ENCODE measurements at regions not wholly inside any gene's neighbourhood (a gene's known extent, or its start where the extent isn't known, plus 50 kb on each side); places are given as distances from the start of the nearest gene placed in this dataset.

- DNase-seq (ENCODE audit: low spot score): no peak
- intact Hi-C loops (cut with DNase I): no loop called here
Measured at GRCh38 chr11:95695181-95695580, 94.4 kb downstream of the FAM76B start.

GRCh38 chr11:95693298-95693697 is 96.3 kb downstream of the FAM76B start:
- intact Hi-C loops (cut with DNase I): no loop called here
- no peak for DNase-seq (ENCODE audit: low spot score)

DNA sequence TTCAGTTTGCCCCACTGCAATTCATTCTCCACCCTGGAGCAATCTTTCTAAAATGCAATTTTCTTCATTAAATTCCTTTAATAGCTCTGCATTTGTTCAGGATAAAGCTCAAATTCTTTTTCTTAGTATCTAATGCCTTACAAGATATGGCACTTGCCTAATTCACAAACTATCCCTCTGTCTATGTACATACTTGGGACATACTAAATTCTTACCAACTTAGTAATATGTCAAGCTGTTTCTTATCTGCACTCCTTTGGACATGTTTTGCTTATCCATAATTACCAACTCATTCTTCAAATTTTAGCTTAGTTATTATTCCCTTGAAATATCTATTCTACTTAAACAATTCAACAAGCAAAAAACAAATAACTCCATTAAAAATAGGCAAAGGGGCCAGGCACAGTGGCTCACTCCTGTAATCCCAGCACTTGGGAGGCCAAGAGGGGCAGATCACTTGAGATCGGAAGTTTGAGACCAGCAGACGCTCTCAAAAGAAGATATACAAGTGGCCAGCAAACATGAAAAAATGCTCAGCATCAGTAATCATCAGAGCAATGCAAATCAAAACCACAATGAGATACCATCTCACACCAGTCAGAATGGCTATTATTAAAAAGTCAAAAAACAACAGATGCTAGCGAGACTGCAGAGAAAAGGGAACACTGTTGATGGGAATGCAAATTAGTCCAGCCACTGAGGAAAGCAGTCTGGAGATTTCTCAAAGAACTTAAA is 96.9 kb downstream of the FAM76B start:
- intact Hi-C loops (cut with DNase I): no loop called here
- no peak for DNase-seq (ENCODE audit: low spot score)

DNA sequence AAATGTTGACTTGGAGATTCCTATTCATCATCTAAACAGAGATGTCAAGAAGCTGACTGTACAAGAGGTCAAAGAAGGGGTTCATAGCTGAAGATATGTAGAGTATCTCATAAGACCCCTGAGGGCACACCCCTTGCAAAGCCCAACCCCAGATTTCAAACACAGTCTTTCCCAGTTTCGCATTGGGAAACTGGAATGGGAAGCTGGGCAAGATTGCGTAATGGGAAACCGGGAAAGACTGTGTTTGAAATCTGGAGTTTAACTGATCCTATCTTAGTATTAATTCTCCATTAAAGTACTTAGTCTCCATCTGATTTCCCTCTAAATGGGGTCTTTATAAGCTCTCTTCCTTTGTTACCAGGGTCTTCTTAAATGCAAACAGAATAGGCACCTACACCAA is 99.5 kb downstream of the FAM76B start:
- DNase-seq (ENCODE audit: low spot score): no peak
- intact Hi-C loops (cut with DNase I): no loop called here

DNA sequence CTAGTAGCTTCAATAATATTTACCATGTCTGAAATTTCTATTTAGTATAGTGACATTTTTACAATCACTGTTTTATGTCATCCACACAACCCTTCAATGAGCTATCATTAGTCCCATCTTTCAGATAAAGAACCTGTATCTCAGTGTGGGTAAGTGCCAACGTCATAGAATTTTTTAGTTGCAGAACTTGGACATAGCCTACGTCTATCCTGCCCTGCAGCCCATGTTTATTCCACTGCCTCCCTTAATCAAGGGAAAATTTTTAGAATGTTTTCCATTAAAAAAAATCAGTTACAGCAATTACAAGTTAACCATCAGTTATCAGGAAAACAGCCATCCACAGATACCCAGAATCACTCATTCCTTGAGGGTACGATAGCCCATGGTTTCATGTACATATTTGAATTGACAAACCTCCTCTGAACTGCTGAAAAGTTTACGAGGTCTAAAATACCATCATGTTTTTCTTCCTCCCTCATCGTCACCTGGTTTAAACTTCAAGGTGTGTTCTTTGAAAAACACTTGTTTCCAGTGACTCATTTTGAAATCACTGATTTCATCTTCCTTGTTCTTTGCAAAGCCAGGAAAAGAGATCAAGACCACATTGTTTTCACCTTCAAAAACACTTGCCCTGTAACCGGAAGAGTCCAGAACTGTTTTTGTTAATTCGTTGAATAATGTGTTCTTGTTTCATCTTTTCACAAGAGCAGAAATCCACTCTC is 100.9 kb downstream of the FAM76B start:
- no peak for DNase-seq (ENCODE audit: low spot score)

DNA sequence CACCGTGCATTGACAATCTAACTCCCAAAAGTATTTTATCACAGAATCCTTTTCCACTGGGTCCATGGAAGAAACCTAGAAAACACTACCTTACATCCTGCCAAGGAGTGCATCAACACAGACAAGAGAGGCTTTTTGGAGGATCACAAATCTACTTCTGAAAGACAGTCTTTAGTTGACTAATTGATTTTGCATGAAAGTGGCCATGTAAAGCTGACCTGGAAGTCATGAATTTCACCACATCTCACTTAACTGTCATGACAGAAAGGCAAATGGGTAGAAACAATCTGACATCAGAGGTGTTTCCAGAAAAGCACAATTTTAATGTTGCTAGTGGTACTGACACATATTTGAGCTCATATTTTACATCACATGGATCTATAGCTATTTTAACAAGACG is 101.6 kb downstream of the FAM76B start:
- intact Hi-C loops (cut with DNase I): no loop called here

More for the DNA sequence above, 100.9 kb downstream of the FAM76B start:
- intact Hi-C loops (cut with DNase I): no loop called here

GRCh38 chr11:95686265-95686664 is 103.3 kb downstream of the FAM76B start:
- no peak for DNase-seq (ENCODE audit: low spot score)
- intact Hi-C loops (cut with DNase I): no loop called here

More for the DNA sequence above, 101.6 kb downstream of the FAM76B start:
- DNase-seq (ENCODE audit: low spot score): no peak

- intact Hi-C loops (cut with DNase I): no loop called here
Measured at GRCh38 chr11:95684701-95685100, 104.9 kb downstream of the FAM76B start.

DNA sequence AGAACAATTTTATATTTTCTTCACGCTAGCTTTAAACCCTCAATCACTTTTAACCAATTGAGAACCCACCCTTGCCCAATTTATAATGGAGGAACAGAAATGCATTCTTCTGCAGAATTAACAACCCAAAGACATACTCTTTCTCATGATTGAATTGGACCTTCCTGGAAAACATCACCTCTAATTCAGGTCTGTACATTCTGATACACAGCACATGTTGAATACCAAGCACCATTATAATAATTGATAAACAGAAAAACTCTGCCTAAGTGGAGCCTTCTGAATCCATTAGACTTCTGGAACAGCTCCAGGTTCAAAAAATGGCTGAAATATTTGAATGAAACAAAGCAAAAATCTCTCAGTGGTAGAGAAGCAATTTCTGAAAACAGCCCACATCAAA is 105.4 kb downstream of the FAM76B start:
- DNase-seq (ENCODE audit: low spot score): no peak
- intact Hi-C loops (cut with DNase I): no loop called here

More at GRCh38 chr11:95684701-95685100, 104.9 kb downstream of the FAM76B start:
- no peak for DNase-seq (ENCODE audit: low spot score)

GRCh38 chr11:95682552-95682951 is 107.0 kb downstream of the FAM76B start:
- no peak for DNase-seq (ENCODE audit: low spot score)
- intact Hi-C loops (cut with DNase I): no loop called here

GRCh38 chr11:95680169-95680929 is 109.2 kb downstream of the FAM76B start:
- intact Hi-C loops (cut with DNase I): no loop called here
- DNase-seq (ENCODE audit: low spot score): no peak

GRCh38 chr11:95678988-95679387 is 110.6 kb downstream of the FAM76B start:
- DNase-seq (ENCODE audit: low spot score): no peak
- intact Hi-C loops (cut with DNase I): no loop called here

GRCh38 chr11:95676308-95676707 is 113.3 kb downstream of the FAM76B start:
- intact Hi-C loops (cut with DNase I): no loop called here
- DNase-seq (ENCODE audit: low spot score): no peak

DNA sequence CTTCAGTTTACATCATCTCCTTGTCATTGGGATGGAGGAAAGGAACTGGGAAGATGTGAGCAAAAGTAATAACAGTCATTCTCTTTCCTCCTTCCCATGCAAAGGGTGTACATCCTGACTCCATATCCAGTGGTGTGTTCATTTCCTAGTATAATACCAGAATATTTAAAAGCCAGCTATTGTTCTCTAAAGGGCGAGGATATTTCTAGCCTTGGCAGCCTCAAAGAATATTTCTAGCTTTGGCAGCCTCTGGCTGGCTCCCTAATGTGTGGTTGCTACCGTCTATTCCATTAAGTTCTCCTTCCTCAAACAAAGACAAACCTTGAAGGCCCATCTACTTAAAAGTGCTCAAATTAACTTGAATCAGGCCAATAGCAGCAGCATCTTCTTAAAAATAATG is 114.0 kb downstream of the FAM76B start:
- intact Hi-C loops (cut with DNase I): no loop called here
- DNase-seq (ENCODE audit: low spot score): no peak

- DNase-seq (ENCODE audit: low spot score): no peak
- intact Hi-C loops (cut with DNase I): no loop called here
Measured at GRCh38 chr11:95674657-95675358, 114.8 kb downstream of the FAM76B start.

DNA sequence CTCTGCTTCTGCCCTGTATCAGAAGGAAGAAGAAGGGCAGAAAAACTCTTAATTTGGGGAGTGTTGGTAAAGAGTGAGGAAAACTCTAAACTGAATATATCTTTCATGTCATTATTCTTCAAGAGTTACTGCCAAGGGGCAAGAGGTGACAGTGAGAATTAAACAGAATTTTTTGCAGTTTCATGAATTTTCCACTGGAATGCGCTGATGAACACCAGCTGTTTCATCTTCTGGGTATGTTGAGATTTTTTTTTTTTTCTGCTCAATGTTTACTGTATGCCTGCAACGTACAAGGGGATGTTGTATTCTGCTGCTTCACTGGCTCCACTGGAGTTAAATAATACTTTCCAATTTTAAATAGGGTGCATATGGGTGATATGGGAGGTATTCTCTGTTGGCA is 117.8 kb downstream of the FAM76B start:
- intact Hi-C loops (cut with DNase I): no loop called here

DNA sequence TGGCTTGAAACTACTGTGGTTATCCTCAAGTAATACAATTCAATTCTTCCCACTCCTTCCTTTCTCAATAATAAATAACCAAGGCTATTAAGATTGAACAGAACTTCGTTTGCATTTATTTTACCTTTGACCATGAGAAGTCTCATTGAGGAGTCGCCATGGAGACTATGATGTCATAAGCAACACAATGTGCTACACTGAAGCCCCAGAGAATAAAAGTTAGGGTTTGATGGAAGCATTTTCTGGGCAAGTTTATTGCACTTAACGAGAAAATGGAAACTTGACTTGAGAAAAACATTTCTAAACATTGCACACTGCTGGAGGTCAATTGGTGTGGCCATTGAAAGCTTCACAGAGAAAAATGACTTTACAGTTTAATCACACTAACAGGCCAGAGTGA is 121.5 kb downstream of the FAM76B start:
- DNase-seq (ENCODE audit: low spot score): no peak
- intact Hi-C loops (cut with DNase I): no loop called here

More for the DNA sequence above, 117.8 kb downstream of the FAM76B start:
- no peak for DNase-seq (ENCODE audit: low spot score)

DNA sequence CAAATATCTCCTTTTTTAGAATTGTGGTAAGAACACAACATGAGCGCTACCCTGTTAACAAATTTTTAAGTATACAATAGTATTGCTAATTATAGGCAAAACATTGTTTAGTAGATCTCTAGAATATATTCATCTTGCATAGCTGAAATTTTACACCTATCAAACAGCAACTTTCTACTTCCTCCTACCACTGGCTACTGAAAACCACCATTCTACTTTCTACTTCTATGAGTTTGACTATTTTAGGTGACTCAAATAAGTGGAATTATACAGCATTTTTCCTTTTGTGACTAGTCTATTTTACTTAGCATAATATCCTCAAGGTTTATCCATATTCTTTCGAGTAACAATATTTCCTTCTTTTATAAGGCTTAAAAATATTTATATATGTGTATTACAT is 128.4 kb downstream of the FAM76B start:
- DNase-seq (ENCODE audit: low spot score): no peak
- intact Hi-C loops (cut with DNase I): no loop called here

GRCh38 chr11:95660038-95660437 is 129.5 kb downstream of the FAM76B start:
- intact Hi-C loops (cut with DNase I): no loop called here
- DNase-seq (ENCODE audit: low spot score): no peak

DNA sequence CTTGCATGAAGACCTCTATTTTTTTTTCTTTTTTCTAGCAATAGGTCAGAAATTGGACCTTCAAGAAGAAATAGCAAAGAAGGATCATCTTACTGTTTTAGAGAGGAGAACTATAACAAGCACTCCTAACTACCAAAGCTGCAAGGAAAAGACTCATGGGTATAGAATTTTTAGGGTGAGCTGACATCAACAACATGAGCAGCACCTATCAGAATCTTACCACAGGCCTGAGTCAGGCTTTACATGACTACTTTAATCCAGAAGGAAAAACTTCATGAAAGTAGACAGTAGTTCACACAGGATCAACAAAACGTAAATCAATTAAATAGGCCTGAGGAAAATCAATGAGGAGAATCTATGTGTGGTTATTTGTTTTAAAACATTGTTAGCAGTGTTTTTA is 130.5 kb downstream of the FAM76B start:
- no peak for DNase-seq (ENCODE audit: low spot score)
- intact Hi-C loops (cut with DNase I): no loop called here
